Natural killer cell (primary cell): ENCODE measurements at regions not wholly inside any gene's neighbourhood (a gene's known extent, or its start where the extent isn't known, plus 50 kb on each side); places are given as distances from the start of the nearest gene placed in this dataset.

Experiments
- ATAC-seq, 3 donors: fragments of 150-1000 bp in 2 of 3; fragments of 200-7000 bp in 1 of 3; cut with Tn5 transposase; 1 replicate in 1 of 3; 2 replicates in 2 of 3; pipeline ENCODE4 v1.10.0; 2021; ENCODE audit warnings: mild to moderate bottlenecking in 2 of 3, moderate library complexity in 2 of 3
- DNase-seq, 2 donors: peaks; one replicate each; pipeline versions ENCODE4 v3.0.0 to v3.0.0-alpha.2; 2013 to 2021; ENCODE audit warnings: mixed read lengths in 1 of 2
- H3K27ac ChIP-seq: one replicate; pipeline ENCODE4 v1.5.1; 2013; ENCODE audit warnings: mild to moderate bottlenecking, low read length
- H3K27me3 ChIP-seq: one replicate; pipeline ENCODE4 v1.6.1; 2013; ENCODE audit warnings: low read length; ENCODE audit not compliant: control insufficient read depth, insufficient read depth
- H3K36me3 ChIP-seq: one replicate; pipeline ENCODE4 v1.6.1; 2013; ENCODE audit warnings: low read length; ENCODE audit not compliant: control insufficient read depth, insufficient read depth
- H3K4me1 ChIP-seq: one replicate; pipeline ENCODE4 v1.6.1; 2013; ENCODE audit warnings: low read length; ENCODE audit not compliant: control insufficient read depth, insufficient read depth
- H3K4me3 ChIP-seq: one replicate; pipeline ENCODE4 v1.5.1; 2013; ENCODE audit warnings: low read length
- H3K9me3 ChIP-seq: one replicate; pipeline ENCODE4 v1.6.1; 2013; ENCODE audit warnings: low read length; ENCODE audit not compliant: control insufficient read depth, insufficient read depth
- H3K27ac Mint-ChIP-seq, 2 donors: one replicate each; pipeline ENCODE4 v1.8.0; 2022; ENCODE audit warnings: mild to moderate bottlenecking in 2 of 2, mixed read lengths in 2 of 2, moderate library complexity in 1 of 2
- H3K27me3 Mint-ChIP-seq, 2 donors: one replicate each; pipeline ENCODE4 v1.8.0; 2022; ENCODE audit warnings: low read depth in 2 of 2, mixed read lengths in 2 of 2
- H3K36me3 Mint-ChIP-seq: one replicate; pipeline ENCODE4 v1.8.0; 2022; ENCODE audit warnings: mixed read lengths
- H3K4me1 Mint-ChIP-seq, 2 donors: one replicate each; pipeline ENCODE4 v1.8.0; 2022; ENCODE audit warnings: mixed read lengths in 2 of 2
- H3K4me3 Mint-ChIP-seq: one replicate; pipeline ENCODE4 v1.8.0; 2022; ENCODE audit warnings: mild to moderate bottlenecking, moderate library complexity, mixed read lengths
- H3K9me3 Mint-ChIP-seq, 2 donors: one replicate each; pipeline ENCODE4 v1.8.0; 2022; ENCODE audit warnings: mixed read lengths in 2 of 2
- WGBS: methylation state at CpG from one replicate; pipeline ENCODE4 v1.1.7; 2013; ENCODE audit warnings: missing lambda C conversion rate; ENCODE audit not compliant: insufficient coverage; 5-methylcytosine and 5-hydroxymethylcytosine counted together
- intact Hi-C: fragments of 100-400 bp; cut with micrococcal nuclease; formaldehyde crosslinking; loops from one replicate; pipeline ENCODE4 v1.14.2; 2022
- TF ChIP-seq, protein P1 (sequence below): fragments of 200-600 bp; IDR thresholded peaks from one replicate; pipeline ENCODE4 v1.8.0; 2022; ENCODE audit warnings: antibody characterized with exemption

DNA sequence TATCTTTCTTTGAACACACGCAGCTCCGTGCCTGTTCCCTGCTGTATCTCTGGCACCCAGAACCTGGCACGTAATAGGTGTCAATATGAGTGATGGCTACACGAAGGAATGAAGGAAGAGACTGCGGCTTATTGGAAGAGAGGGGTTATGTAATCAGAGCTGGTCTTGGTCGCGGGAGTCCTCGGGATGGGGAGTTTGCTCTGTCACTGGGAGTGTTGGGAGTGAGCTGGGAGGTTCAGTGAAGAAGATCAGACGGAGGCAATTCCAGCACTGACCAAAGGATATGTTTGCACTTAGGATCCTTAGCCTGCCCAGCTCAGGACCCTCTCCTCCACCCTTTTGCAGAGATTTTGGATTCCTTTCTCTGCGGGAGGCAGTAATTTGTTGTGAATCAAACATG is 709.1 kb downstream of the PTPRU start:
- H3K4me3 Mint-ChIP-seq = no peak overlapping the region
- no peak overlapping the region for H3K27ac Mint-ChIP-seq
- H3K4me1 ChIP-seq = no peaks in the 10 kb centered on the region
- H3K9me3 Mint-ChIP-seq = no peaks in the 10 kb centered on the region
- no peaks in the 10 kb centered on the region for H3K36me3 ChIP-seq
- H3K27me3 ChIP-seq = no peaks in the 10 kb centered on the region
- no peak overlapping the region for H3K27ac ChIP-seq
- no peaks in the 10 kb centered on the region for H3K36me3 Mint-ChIP-seq
- H3K9me3 ChIP-seq = no peaks in the 10 kb centered on the region
- peaks cover 16 to 40% of the 10 kb centered on the region in 2 donors for H3K27me3 Mint-ChIP-seq
- peaks cover 0 to 5% of the 10 kb centered on the region in 2 donors for H3K4me1 Mint-ChIP-seq
- TF ChIP-seq, protein P1, sequence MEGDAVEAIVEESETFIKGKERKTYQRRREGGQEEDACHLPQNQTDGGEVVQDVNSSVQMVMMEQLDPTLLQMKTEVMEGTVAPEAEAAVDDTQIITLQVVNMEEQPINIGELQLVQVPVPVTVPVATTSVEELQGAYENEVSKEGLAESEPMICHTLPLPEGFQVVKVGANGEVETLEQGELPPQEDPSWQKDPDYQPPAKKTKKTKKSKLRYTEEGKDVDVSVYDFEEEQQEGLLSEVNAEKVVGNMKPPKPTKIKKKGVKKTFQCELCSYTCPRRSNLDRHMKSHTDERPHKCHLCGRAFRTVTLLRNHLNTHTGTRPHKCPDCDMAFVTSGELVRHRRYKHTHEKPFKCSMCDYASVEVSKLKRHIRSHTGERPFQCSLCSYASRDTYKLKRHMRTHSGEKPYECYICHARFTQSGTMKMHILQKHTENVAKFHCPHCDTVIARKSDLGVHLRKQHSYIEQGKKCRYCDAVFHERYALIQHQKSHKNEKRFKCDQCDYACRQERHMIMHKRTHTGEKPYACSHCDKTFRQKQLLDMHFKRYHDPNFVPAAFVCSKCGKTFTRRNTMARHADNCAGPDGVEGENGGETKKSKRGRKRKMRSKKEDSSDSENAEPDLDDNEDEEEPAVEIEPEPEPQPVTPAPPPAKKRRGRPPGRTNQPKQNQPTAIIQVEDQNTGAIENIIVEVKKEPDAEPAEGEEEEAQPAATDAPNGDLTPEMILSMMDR = no peak
- 47% methylated on average over 10 of the region's 10 CpGs for WGBS
- no peak overlapping the region for H3K4me3 ChIP-seq
- intact Hi-C loops = no loop called here
- DNase-seq = no peak
- no peak for ATAC-seq

DNA sequence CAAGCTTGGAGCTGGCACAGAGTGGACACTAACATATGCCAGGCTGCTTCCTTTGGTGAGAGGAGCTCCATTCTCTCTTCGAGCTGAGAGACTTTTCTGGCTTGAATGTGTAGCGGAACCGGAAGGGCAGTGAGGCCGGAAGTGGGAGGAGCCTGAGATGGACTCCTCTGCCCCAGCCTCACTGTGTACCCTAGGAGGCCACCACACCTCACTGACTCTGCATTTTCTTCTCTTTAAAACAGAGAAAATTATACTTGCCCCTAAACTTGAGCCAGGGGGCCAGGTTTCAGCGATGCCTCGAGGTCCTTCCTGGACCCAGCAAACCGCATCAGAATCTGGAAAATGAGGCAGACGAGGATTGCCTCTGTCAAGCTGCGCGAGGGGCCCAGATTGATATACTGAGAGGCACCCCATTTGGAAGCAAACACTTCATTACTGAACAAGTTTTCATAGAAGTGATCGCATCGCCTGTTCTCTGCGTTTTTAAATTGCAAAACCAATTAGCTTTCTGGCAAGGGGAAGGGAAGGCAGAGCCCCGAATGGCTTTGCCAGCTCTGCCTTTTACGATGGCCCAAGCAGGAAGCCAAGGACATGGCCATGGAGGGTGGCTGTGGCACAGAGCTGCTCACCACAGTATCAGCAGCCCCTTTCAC is 708.1 kb downstream of the PTPRU start:
- ATAC-seq (no peak), DNase-seq (no peak)
- H3K4me1 Mint-ChIP-seq = peaks cover 0 to 5% of the 10 kb centered on the region in 2 donors
- no peaks in the 10 kb centered on the region for H3K36me3 Mint-ChIP-seq
- 71% methylated on average over 15 of the region's 15 CpGs for WGBS
- intact Hi-C loops = no loop called here
- H3K27ac Mint-ChIP-seq = no peak overlapping the region
- Histone ChIP-seq H3K4me3 (no peak overlapping the region), H3K27me3 (no peaks in the 10 kb centered on the region), H3K4me1 (no peaks in the 10 kb centered on the region), H3K9me3 (no peaks in the 10 kb centered on the region), H3K27ac (no peak overlapping the region), H3K36me3 (no peaks in the 10 kb centered on the region)
- TF ChIP-seq, protein P1 = no peak
- H3K4me3 Mint-ChIP-seq = no peak overlapping the region
- H3K9me3 Mint-ChIP-seq = no peaks in the 10 kb centered on the region
- H3K27me3 Mint-ChIP-seq = peaks cover 21 to 49% of the 10 kb centered on the region in 2 donors

DNA sequence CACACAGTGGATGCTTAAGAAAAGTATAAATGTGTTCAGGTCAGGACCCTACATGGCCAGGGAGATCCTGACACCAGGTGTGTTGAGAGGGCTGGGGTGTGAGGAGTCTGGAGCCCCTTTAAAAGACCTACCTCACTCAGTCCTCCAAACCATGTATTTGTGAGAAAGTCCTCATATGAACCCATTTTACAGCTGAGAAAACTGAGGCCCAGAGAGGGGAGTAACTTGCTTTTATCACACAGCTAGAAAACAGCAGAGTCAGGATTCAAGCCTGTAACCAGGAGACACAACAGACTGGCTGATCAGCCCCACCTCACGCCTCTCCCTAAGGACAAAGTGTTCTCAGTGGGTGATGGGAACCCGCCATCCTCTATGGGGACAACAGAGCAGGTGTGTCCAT is 706.7 kb downstream of the PTPRU start:
- H3K27ac ChIP-seq = no peak overlapping the region
- no peak overlapping the region for H3K4me3 Mint-ChIP-seq
- no peaks in the 10 kb centered on the region for H3K4me1 Mint-ChIP-seq
- no peak overlapping the region for H3K4me3 ChIP-seq
- no peaks in the 10 kb centered on the region for H3K36me3 Mint-ChIP-seq
- no peaks in the 10 kb centered on the region for H3K9me3 Mint-ChIP-seq
- ATAC-seq (no peak), DNase-seq (no peak)
- WGBS = 82% methylated on average over 2 of the region's 2 CpGs
- TF ChIP-seq, protein P1 = no peak
- intact Hi-C loops = no loop called here
- no peaks in the 10 kb centered on the region for H3K4me1 ChIP-seq
- H3K27me3 ChIP-seq = no peaks in the 10 kb centered on the region
- H3K27me3 Mint-ChIP-seq = peaks cover 21 to 47% of the 10 kb centered on the region in 2 donors
- no peak overlapping the region for H3K27ac Mint-ChIP-seq
- H3K36me3 ChIP-seq = no peaks in the 10 kb centered on the region
- H3K9me3 ChIP-seq = no peaks in the 10 kb centered on the region

DNA sequence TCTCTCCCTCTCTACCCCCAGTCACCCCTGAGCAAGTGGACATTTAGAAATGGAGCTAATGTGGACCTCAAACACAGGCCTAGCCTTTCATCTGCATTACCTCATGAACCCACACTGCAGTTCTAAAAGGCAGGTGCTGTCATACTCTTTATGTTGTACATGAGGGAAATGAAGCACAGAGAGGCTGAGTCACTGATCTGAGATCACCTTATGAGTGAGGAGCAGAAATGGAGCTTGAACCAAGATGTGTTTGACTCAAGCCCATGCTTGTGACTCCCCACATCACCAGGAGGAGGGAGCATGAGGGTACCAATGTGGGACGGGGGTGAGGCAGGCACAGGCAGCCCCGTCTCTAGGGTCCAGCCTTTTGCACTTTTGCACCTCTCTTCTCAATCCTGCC is 702.8 kb downstream of the PTPRU start:
- H3K4me3 ChIP-seq = no peak overlapping the region
- H3K36me3 ChIP-seq = no peaks in the 10 kb centered on the region
- peaks cover 13 to 24% of the 10 kb centered on the region in 2 donors for H3K27me3 Mint-ChIP-seq
- no peaks in the 10 kb centered on the region for H3K4me1 ChIP-seq
- no peak for DNase-seq
- ATAC-seq = no peak
- no peaks in the 10 kb centered on the region for H3K4me1 Mint-ChIP-seq
- H3K27me3 ChIP-seq = no peaks in the 10 kb centered on the region
- no peak overlapping the region for H3K27ac Mint-ChIP-seq
- no peak overlapping the region for H3K27ac ChIP-seq
- no peaks in the 10 kb centered on the region for H3K9me3 Mint-ChIP-seq
- no peaks in the 10 kb centered on the region for H3K9me3 ChIP-seq
- intact Hi-C loops = no loop called here
- WGBS = 56% methylated on average over 1 of the region's 2 CpGs
- no peak overlapping the region for H3K4me3 Mint-ChIP-seq
- TF ChIP-seq, protein P1 = no peak
- H3K36me3 Mint-ChIP-seq = no peaks in the 10 kb centered on the region
